Colonic mucosa (tissue), 4 donors: ENCODE measurements at regions not wholly inside any gene's neighbourhood (a gene's known extent, or its start where the extent isn't known, plus 50 kb on each side); places are given as distances from the start of the nearest gene placed in this dataset.

Experiments used
- DNase-seq: peaks from one replicate; pipeline ENCODE4 v3.0.0-alpha.2; 2020
- H3K27ac ChIP-seq: fragments of 200-600 bp; one replicate; pipeline ENCODE4 v1.8.0; 2021
- H3K27me3 ChIP-seq: fragments of 200-600 bp; one replicate; pipeline ENCODE4 v1.8.0; 2021
- H3K36me3 ChIP-seq: fragments of 200-600 bp; one replicate; pipeline ENCODE4 v1.8.0; 2021
- H3K4me1 ChIP-seq: fragments of 200-600 bp; one replicate; pipeline ENCODE4 v1.8.0; 2021; ENCODE audit warnings: mild to moderate bottlenecking
- H3K4me3 ChIP-seq: fragments of 200-600 bp; one replicate; pipeline ENCODE4 v1.8.0; 2021
- H3K9ac ChIP-seq, 2 donors: one replicate each; pipeline ENCODE4 v1.7.0; 2013; ENCODE audit warnings: control low read depth in 2 of 2, low read depth in 2 of 2, low read length in 2 of 2
- H3K9me3 ChIP-seq: fragments of 200-600 bp; one replicate; pipeline ENCODE4 v1.8.0; 2021
- CTCF ChIP-seq: fragments of 200-600 bp; IDR thresholded peaks from one replicate; pipeline ENCODE4 v1.8.0; 2022; ENCODE audit warnings: antibody characterized with exemption, mild to moderate bottlenecking
- intact Hi-C: fragments of 100-400 bp; cut with DNase I; formaldehyde crosslinking; loops from one replicate; pipeline ENCODE4 v1.14.1; 2022
- donor health status: healthy.
- donor health status: DM: no; HTN: no; CAD: no.
- donor health status: DM: no; HTN: no; CAD: no.

DNA sequence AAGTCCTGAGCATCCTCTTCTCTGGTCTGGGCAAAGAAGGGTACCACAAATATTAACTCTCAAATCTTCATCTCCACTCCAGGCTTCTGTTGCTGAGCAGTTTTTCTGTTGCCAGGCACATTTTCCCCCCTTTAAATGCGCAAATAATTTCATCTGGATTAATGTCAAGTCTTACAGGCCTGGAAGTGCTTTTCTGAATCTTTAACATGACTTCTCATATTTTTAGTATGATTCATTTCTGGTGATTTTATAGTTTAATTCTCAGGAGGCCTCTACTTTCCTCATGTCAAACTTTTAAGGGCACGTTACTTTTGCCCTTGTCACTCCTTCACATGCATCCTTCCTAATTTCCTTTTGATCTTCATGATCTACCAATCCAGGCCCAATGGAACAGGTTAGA, 510.2 kb downstream of the METTL15 start:
- no peak for TF ChIP-seq CTCF
- intact Hi-C loops, result no loop called here
- no peak for DNase-seq
- Histone ChIP-seq H3K36me3 (no peaks in the 10 kb centered on the region), H3K4me3 (no peak overlapping the region), H3K9ac (no peak overlapping the region), H3K27me3 (no peaks in the 10 kb centered on the region), H3K4me1 (no peaks in the 10 kb centered on the region), H3K9me3 (no peaks in the 10 kb centered on the region), H3K27ac (no peak overlapping the region)

- DNase-seq, result no peak
- TF ChIP-seq CTCF, result no peak
- Histone ChIP-seq H3K36me3 (no peaks in the 10 kb centered on the region), H3K27ac (no peak overlapping the region), H3K9me3 (no peaks in the 10 kb centered on the region), H3K4me3 (no peak overlapping the region), H3K27me3 (no peaks in the 10 kb centered on the region), H3K4me1 (no peaks in the 10 kb centered on the region), H3K9ac (no peak overlapping the region)
- intact Hi-C loops, result no loop called here
Observed at GRCh38 chr11:28616160-28616965, 508.2 kb downstream of the METTL15 start.

DNA sequence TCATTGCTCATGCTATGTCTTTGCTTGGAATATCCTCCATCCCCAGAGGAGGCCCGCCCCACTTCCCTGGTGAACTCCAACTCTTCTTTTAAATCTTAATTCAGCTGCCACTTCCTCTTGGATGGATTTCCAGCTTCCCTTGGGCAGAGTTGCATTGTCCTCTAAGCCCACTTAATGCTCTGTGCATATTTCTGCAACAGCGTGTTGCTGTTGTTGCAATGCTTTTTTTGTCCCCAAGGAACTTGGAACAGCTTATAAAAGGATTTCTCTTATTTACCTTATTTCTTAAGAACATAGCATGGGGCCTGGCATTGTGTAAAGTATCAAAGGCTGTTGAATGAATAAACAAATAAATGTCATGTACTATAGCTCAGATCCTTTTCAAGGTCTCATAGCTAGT, 507.4 kb downstream of the METTL15 start:
- H3K27ac ChIP-seq, result no peak overlapping the region
- H3K4me1 ChIP-seq, result no peaks in the 10 kb centered on the region
- no peak for DNase-seq
- H3K9ac ChIP-seq, result no peak overlapping the region
- H3K36me3 ChIP-seq, result no peaks in the 10 kb centered on the region
- no peak for TF ChIP-seq CTCF
- intact Hi-C loops, result no loop called here
- H3K4me3 ChIP-seq, result no peak overlapping the region
- no peaks in the 10 kb centered on the region for H3K9me3 ChIP-seq
- H3K27me3 ChIP-seq, result no peaks in the 10 kb centered on the region

- no peaks in the 10 kb centered on the region for H3K4me1 ChIP-seq
- H3K9me3 ChIP-seq, result no peaks in the 10 kb centered on the region
- H3K27me3 ChIP-seq, result no peaks in the 10 kb centered on the region
- DNase-seq, result no peak
- H3K27ac ChIP-seq, result no peak overlapping the region
- H3K36me3 ChIP-seq, result no peaks in the 10 kb centered on the region
- H3K4me3 ChIP-seq, result no peak overlapping the region
- H3K9ac ChIP-seq, result no peak overlapping the region
- TF ChIP-seq CTCF, result no peak
- intact Hi-C loops, result no loop called here
Observed at GRCh38 chr11:28606930-28607329, 498.7 kb downstream of the METTL15 start.

GRCh38 chr11:28599656-28600055, 491.5 kb downstream of the METTL15 start:
- DNase-seq, result no peak
- H3K4me1 ChIP-seq, result no peaks in the 10 kb centered on the region
- no peak overlapping the region for H3K27ac ChIP-seq
- H3K36me3 ChIP-seq, result no peaks in the 10 kb centered on the region
- no peaks in the 10 kb centered on the region for H3K27me3 ChIP-seq
- no peak overlapping the region for H3K9ac ChIP-seq
- H3K9me3 ChIP-seq, result no peaks in the 10 kb centered on the region
- intact Hi-C loops, result no loop called here
- no peak for TF ChIP-seq CTCF
- H3K4me3 ChIP-seq, result no peak overlapping the region
